HepG2 (cell line): ENCODE measurements at regions not wholly inside any gene's neighbourhood (a gene's known extent, or its start where the extent isn't known, plus 50 kb on each side); places are given as distances from the start of the nearest gene placed in this dataset.

Source experiments
- ATAC-seq: fragments of 200-7000 bp; cut with Tn5 transposase; 3 replicates; pipeline ENCODE4 v1.9.1; 2020; ENCODE audit warnings: mild to moderate bottlenecking, moderate library complexity
- BruUV-seq: library from RNA; stranded (reverse); fragments of 400-500 nt; replicated peaks from 2 replicates; lab custom pipeline; 2021; lab: Mats Ljungman, UMichigan
- CTCF ChIA-PET: fragments of 300-600 bp; formaldehyde crosslinking; extraction: SDS; loops from one replicate; lab custom pipeline; 2021; ENCODE audit warnings: low total read pairs, inconsistent platforms, low intra/inter-chr PET ratio; lab: Yijun Ruan, JAX
- POLR2A ChIA-PET: fragments of 350-600 bp; sonication (Branson Sonifier 250); formaldehyde crosslinking; loops from one replicate; lab custom pipeline; 2020; ENCODE audit warnings: antibody characterized with exemption, inconsistent platforms; lab: Yijun Ruan, JAX
- DNase-seq: peaks from one replicate; pipeline ENCODE4 v3.0.0-alpha.2; 2015; ENCODE audit warnings: low spot score
- FAIRE-seq: peaks from 3 replicates; lab custom pipeline; 2011; peaks lifted over from hg19 to GRCh38; lab: Jason Lieb, UNC
- H2AFZ ChIP-seq: one replicate; pipeline ENCODE4 v1.6.1; 2011; ENCODE audit warnings: low read length, inconsistent platforms
- H3K27ac ChIP-seq: fragments of 300-600 bp; 3 replicates; pipeline ENCODE4 v1.8.0; 2011; ENCODE audit warnings: mixed run types, mild to moderate bottlenecking, mixed read lengths, low read length, inconsistent platforms; ENCODE audit not compliant: insufficient read depth; ENCODE audit errors: extremely low read length
- H3K27me3 ChIP-seq, 2 experiments: fragments of 200-600 bp in 1 of 2; 2 replicates in 1 of 2; 3 replicates in 1 of 2; pipeline versions ENCODE4 v1.6.0 to v1.8.0; 2011; ENCODE audit warnings: low read length in 2 of 2, mild to moderate bottlenecking in 2 of 2, moderate library complexity in 2 of 2, inconsistent platforms in 1 of 2; ENCODE audit not compliant: insufficient read depth in 2 of 2, control insufficient read depth in 1 of 2
- H3K36me3 ChIP-seq, 2 experiments: fragments of 200-600 bp in 1 of 2; replicated peaks in 1 of 2; 2 replicates in 1 of 2; 3 replicates in 1 of 2; pipeline versions ENCODE4 v1.5.1 to v1.8.0; 2011; ENCODE audit warnings: low read length in 2 of 2, inconsistent platforms in 1 of 2; ENCODE audit not compliant: insufficient read depth in 2 of 2, control insufficient read depth in 1 of 2
- H3K4me1 ChIP-seq: 2 replicates; pipeline ENCODE4 v1.5.1; 2012; ENCODE audit warnings: low read length, inconsistent platforms; ENCODE audit not compliant: insufficient read depth
- H3K4me2 ChIP-seq: 2 replicates; pipeline ENCODE4 v1.6.0; 2011; ENCODE audit warnings: low read depth, low read length, inconsistent platforms
- H3K4me3 ChIP-seq, 3 experiments: fragments of 200-600 bp in 1 of 3; sonication (generic), shearing (Covaris generic) in 1 of 3; replicated peaks in 1 of 3; 2 replicates each; pipeline ENCODE4 v1.5.1; 2011 to 2016; ENCODE audit warnings: low read length in 3 of 3, inconsistent platforms in 2 of 3, low read depth in 2 of 3, mild to moderate bottlenecking in 2 of 3, control low read depth in 1 of 3, mixed read lengths in 1 of 3; ENCODE audit not compliant: insufficient read depth in 1 of 3
- H3K79me2 ChIP-seq: one replicate; pipeline ENCODE4 v1.6.1; 2011; ENCODE audit warnings: low read length, inconsistent platforms; ENCODE audit not compliant: insufficient read depth
- H3K9ac ChIP-seq: 2 replicates; pipeline ENCODE4 v1.6.0; 2011; ENCODE audit warnings: mild to moderate bottlenecking, low read depth, low read length, inconsistent platforms; ENCODE audit not compliant: insufficient read depth
- H3K9me3 ChIP-seq: 2 replicates; pipeline ENCODE4 v1.5.1; 2012; ENCODE audit warnings: mild to moderate bottlenecking, low read length
- H4K20me1 ChIP-seq: 2 replicates; pipeline ENCODE4 v1.6.0; 2011; ENCODE audit warnings: inconsistent platforms, mild to moderate bottlenecking, low read length, moderate library complexity; ENCODE audit not compliant: insufficient read depth
- AGO2 ChIP-seq: fragments of 200-400 bp; formaldehyde crosslinking; optimal IDR thresholded peaks from 2 replicates; pipeline ENCODE3; 2017; ENCODE audit warnings: mild to moderate bottlenecking, low read depth, low read length, moderate library complexity
- ELF1 ChIP-seq: sonication (generic); formaldehyde crosslinking; IDR thresholded peaks from 2 replicates; pipeline ENCODE4 v1.4.0; 2020; ENCODE audit warnings: missing genetic modification reagents
- GABPB1 ChIP-seq: IDR thresholded peaks from 2 replicates; pipeline ENCODE4 v1.6.1; 2016; ENCODE audit warnings: mild to moderate bottlenecking, missing genetic modification reagents, moderate library complexity, missing compliant biosample characterization
- HCFC1 ChIP-seq: fragments of 150-350 bp; IDR thresholded peaks from 2 replicates; pipeline ENCODE4 v1.6.1; 2014; ENCODE audit warnings: low read depth, low read length
- IRF2 ChIP-seq: IDR thresholded peaks from 2 replicates; pipeline ENCODE4 v1.6.1; 2018; ENCODE audit warnings: missing genetic modification reagents, missing compliant biosample characterization
- MLLT10 ChIP-seq: sonication (generic); formaldehyde crosslinking; IDR thresholded peaks from 2 replicates; pipeline ENCODE4 v1.4.0; 2020; ENCODE audit warnings: missing genetic modification reagents
- PHF8 ChIP-seq: sonication (generic); formaldehyde crosslinking; IDR thresholded peaks from 2 replicates; pipeline ENCODE4 v1.5.0; 2020; ENCODE audit warnings: missing genetic modification reagents
- SAP130 ChIP-seq: IDR thresholded peaks from 2 replicates; pipeline ENCODE4 v1.6.1; 2016; ENCODE audit warnings: low read depth
- THAP11 ChIP-seq: IDR thresholded peaks from 2 replicates; pipeline ENCODE4 v1.6.1; 2016; ENCODE audit warnings: missing biosample characterization, missing genetic modification reagents
- ZNF143 ChIP-seq: sonication (generic); formaldehyde crosslinking; IDR thresholded peaks from 2 replicates; pipeline ENCODE4 v1.4.0; 2020; ENCODE audit warnings: missing genetic modification reagents
- ZNF431 ChIP-seq: sonication (generic); formaldehyde crosslinking; IDR thresholded peaks from 2 replicates; pipeline ENCODE4 v1.9.0; 2022; ENCODE audit warnings: missing genetic modification reagents, low read depth, mild to moderate bottlenecking, borderline replicate concordance
- ZNF768 ChIP-seq: sonication (generic); formaldehyde crosslinking; IDR thresholded peaks from 2 replicates; pipeline ENCODE4 v1.4.0; 2020; ENCODE audit warnings: missing genetic modification reagents
- WGBS: methylation state at CpG from one replicate; pipeline ENCODE4 v1.1.6; 2017; ENCODE audit warnings: low lambda C conversion rate; 5-methylcytosine and 5-hydroxymethylcytosine counted together
- in situ Hi-C: cut with HindIII; loops from 2 replicates; pipeline ENCODE4 v1.10.0; 2017; ENCODE audit warnings: low pct_unique_long_range_greater_than_20kb; ENCODE audit not compliant: extremely low pct_ligation_motif_present
- intact Hi-C: fragments of 100-400 bp; cut with micrococcal nuclease; formaldehyde crosslinking; loops from one replicate; pipeline ENCODE4 v1.10.0; 2022; ENCODE audit not compliant: unreplicated experiment
- TF ChIP-seq, protein P1 (sequence below): IDR thresholded peaks from 2 replicates; pipeline ENCODE4 v1.6.1; 2016; ENCODE audit warnings: control low read depth

DNA sequence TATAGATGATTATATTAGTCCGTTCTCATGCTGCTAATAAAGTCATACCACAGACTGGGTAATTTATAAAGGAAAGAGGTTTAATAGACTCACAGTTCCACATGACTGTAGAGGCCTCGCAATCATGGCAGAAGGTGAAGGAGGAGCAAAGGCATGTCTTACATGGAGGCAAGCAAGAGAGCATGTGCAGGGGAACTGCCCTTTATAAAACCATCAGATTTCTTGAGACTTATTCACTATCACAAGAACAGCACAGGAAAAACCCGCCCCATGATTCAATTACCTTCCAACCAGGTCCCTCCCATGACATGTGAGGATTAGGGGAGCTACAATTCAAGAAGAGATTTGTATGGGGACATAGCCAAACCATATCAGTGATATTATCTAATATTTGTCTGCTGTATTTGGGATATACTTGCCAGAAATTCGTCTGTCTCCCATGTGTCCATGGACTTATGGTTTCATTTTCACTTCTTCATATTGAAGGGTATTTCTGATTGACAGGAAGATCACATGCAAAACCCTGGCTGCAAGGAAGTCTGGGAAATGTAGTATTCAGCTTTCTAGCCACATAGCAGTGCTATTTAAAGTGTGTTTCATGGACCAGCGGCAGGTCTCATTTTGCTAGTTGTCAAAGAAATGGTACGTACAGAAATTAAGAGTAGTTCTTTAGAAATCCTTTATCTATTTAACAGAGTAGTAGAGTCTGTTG, 50.5 kb upstream of the PAK5 start:
- no peaks in the 10 kb centered on the region for H4K20me1 ChIP-seq
- no peaks in the 10 kb centered on the region for H3K27me3 ChIP-seq
- in situ Hi-C loops = no loop called here
- FAIRE-seq (no peak), ATAC-seq (peak; percentile 66), DNase-seq (peak; percentile 35)
- no peak overlapping the region for H3K9ac ChIP-seq
- POLR2A ChIA-PET = no interaction called here
- BruUV-seq = TSS peak; percentile 49
- no peaks in the 10 kb centered on the region for H3K79me2 ChIP-seq
- intact Hi-C loops = loop anchor here (10.0 kb wide), 1 partner anchor 55 kb away; the partner anchor contains the start of gene PAK5
- CTCF ChIA-PET = no interaction called here
- TF ChIP-seq IRF2 = peak; percentile 56; the same call in 1 of the 2 replicates
- TF ChIP-seq THAP11 (CRISPR knock-in tag) = peak; percentile 95
- no peak for TF ChIP-seq ZNF768 (CRISPR knock-in tag)
- peak; percentile 31; the same call in 1 of the 2 replicates for TF ChIP-seq PHF8 (CRISPR knock-in tag)
- no peak for TF ChIP-seq AGO2
- peak; percentile 85 for TF ChIP-seq ZNF143 (CRISPR knock-in tag)
- 0 out of 2 replicates have a peak, but pooled peaks have one; percentile 20 for TF ChIP-seq ELF1 (CRISPR knock-in tag)
- peak; percentile 99 for TF ChIP-seq ZNF431 (CRISPR knock-in tag)
- 0 out of 2 replicates have a peak, but pooled peaks have one; percentile 17 for TF ChIP-seq SAP130 (CRISPR knock-in tag)
- TF ChIP-seq HCFC1 = peak; percentile 66; the same call in 1 of the 2 replicates
- TF ChIP-seq MLLT10 (CRISPR knock-in tag) = no peak
- TF ChIP-seq, protein P1, sequence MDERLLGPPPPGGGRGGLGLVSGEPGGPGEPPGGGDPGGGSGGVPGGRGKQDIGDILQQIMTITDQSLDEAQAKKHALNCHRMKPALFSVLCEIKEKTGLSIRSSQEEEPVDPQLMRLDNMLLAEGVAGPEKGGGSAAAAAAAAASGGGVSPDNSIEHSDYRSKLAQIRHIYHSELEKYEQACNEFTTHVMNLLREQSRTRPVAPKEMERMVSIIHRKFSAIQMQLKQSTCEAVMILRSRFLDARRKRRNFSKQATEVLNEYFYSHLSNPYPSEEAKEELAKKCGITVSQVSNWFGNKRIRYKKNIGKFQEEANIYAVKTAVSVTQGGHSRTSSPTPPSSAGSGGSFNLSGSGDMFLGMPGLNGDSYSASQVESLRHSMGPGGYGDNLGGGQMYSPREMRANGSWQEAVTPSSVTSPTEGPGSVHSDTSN (CRISPR knock-in tag) = peak; percentile 79
- TF ChIP-seq GABPB1 (CRISPR knock-in tag) = peak; percentile 25; the same call in 1 of the 2 replicates
- H3K4me2 ChIP-seq = peak overlapping the region; percentile 13; the same call in 1 of the 2 replicates
- H3K36me3 ChIP-seq = no peaks in the 10 kb centered on the region
- WGBS = 30% methylated on average over 6 of the region's 6 CpGs
- peak overlapping the region in 2 of 3 experiments; percentile 10 to 34; a peak in 3 of 6 replicates for H3K4me3 ChIP-seq
- no peaks in the 10 kb centered on the region for H3K9me3 ChIP-seq
- no peak overlapping the region for H2AFZ ChIP-seq
- no peak overlapping the region for H3K27ac ChIP-seq
- no peaks in the 10 kb centered on the region for H3K4me1 ChIP-seq
